ENCODE measurements at regions not wholly inside any gene's neighbourhood (a gene's known extent, or its start where the extent isn't known, plus 50 kb on each side); places are given as distances from the start of the nearest gene placed in this dataset.

DNA sequence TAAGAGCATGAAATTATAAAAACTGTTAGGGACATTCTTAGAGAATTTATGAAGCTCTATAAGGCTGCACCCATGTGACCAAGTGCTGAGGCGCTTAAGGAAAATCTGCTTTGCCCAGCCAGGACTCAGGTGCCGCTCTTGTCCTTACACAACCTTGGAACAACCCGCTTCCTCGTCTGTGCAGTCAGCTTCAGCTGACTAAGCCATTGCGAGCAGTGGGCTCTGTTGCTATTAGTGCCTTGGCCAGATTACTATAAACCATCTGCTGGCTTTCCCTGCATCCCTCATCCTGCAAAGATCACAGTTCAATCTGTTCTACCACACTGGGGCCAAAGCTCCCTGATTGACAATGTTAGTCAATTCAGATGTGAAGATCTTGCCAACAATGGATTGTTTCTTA, 89.1 kb upstream of the E2F3 start:
- TF ChIP-seq, protein P1, sequence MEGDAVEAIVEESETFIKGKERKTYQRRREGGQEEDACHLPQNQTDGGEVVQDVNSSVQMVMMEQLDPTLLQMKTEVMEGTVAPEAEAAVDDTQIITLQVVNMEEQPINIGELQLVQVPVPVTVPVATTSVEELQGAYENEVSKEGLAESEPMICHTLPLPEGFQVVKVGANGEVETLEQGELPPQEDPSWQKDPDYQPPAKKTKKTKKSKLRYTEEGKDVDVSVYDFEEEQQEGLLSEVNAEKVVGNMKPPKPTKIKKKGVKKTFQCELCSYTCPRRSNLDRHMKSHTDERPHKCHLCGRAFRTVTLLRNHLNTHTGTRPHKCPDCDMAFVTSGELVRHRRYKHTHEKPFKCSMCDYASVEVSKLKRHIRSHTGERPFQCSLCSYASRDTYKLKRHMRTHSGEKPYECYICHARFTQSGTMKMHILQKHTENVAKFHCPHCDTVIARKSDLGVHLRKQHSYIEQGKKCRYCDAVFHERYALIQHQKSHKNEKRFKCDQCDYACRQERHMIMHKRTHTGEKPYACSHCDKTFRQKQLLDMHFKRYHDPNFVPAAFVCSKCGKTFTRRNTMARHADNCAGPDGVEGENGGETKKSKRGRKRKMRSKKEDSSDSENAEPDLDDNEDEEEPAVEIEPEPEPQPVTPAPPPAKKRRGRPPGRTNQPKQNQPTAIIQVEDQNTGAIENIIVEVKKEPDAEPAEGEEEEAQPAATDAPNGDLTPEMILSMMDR (IDR thresholded peaks at IDR 0.05) = no peak
- TF ChIP-seq POLR2A (IDR thresholded peaks at IDR 0.05) = no peak
- TF ChIP-seq POLR2AphosphoS5 (IDR thresholded peaks at IDR 0.05) = no peak

All from breast epithelium (tissue), 3 donors.